ENCODE measurements at regions not wholly inside any gene's neighbourhood (a gene's known extent, or its start where the extent isn't known, plus 50 kb on each side); places are given as distances from the start of the nearest gene placed in this dataset.
"Not testable (repeated sequence)": the region's sequence is repeated elsewhere in the genome, so short reads cannot be mapped to it uniquely, and the experiment has no call there.

GRCh38 chr2:16112251-16112971 lies 172.1 kb downstream of the MYCN start:
- DNase-seq (ENCODE audit: low read depth, low spot score) = no peak

DNA sequence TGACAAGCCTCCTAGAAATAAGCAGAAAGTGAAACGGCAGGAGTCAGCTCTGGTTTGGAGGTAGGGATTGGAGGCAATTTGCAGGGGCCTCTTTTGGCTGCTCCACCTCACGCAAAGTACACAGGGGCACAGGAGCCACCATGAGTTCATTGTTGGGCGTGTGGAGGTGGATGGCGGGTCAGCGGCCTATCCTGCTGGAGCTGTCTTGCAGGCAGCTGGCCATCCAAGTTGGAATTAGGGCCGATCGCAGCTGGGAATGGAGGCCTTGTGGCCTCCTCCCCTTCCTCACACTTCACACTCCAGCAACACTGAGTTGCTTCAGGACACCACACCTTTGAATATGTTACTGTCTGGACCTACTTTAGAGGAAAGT lies 171.5 kb downstream of the MYCN start:
- DNase-seq (ENCODE audit: low read depth, low spot score) = no peak

DNA sequence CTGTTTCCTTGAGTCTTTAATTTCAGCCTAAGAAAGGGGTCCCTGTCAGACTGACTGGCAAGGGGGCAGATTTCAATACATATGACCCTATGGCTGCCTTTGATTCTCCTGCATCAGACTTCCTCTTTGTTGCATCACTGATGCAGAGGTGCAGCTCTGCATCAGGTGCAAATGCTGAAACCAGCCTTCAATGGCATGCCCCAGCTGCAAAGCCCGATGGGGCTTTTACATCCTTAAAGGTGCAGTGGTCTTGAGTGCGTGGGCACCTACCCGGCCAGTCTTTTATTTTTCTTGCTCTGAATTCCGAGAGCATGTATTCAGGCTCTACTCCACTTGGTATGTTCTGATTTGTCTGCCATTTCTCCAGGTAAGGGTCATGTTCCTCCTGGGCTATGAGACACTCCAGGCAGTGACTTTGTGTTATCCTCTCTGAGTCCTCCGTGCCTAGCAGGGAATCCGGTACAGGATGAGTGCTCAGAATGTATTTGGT lies 169.5 kb downstream of the MYCN start:
- DNase-seq (ENCODE audit: low read depth, low spot score) = no peak

GRCh38 chr2:16109368-16109820 lies 169.0 kb downstream of the MYCN start:
- DNase-seq (ENCODE audit: low read depth, low spot score) = no peak

DNA sequence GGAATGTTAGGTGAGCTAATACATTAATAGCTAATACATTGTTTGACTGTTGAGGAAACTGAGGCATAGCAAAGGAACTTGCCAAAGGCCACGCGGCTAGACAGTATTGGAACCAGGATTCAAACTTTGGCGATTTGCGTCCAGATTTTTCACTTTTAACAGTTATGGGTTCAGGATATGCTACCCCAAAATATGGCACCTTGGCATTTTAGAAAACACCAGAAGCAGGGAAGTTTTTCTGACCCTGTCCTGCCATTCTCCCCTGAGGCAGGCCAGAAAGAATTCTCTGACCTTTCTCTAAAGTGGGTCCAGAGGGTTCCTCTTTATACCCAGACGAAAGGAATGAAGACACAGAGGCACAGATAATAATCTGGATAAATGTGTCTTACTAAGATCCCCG lies 166.9 kb downstream of the MYCN start:
- no peak for DNase-seq (ENCODE audit: low read depth, low spot score)

DNA sequence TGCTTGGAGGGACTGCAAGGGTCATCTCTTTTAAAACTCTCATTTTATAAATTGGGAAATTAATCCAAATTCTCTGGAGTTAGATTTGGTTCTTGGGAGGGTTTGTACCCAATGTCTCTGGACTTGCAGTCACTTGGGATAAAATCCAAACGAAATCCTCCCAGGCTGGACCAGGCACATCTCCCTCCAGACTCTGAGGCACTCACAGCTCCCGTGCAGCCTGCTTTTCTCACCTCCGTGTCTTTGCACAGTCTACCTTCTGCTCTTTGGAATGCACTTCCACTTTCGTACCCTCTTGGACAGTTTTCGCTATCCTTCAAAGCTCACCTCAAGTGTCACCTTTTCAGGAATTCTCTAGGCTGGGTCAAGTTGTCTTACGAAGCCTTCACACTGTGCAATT lies 166.3 kb downstream of the MYCN start:
- no peak for DNase-seq (ENCODE audit: low read depth, low spot score)

GRCh38 chr2:16105669-16106281 lies 165.4 kb downstream of the MYCN start:
- DNase-seq (ENCODE audit: low read depth, low spot score) = no peak

DNA sequence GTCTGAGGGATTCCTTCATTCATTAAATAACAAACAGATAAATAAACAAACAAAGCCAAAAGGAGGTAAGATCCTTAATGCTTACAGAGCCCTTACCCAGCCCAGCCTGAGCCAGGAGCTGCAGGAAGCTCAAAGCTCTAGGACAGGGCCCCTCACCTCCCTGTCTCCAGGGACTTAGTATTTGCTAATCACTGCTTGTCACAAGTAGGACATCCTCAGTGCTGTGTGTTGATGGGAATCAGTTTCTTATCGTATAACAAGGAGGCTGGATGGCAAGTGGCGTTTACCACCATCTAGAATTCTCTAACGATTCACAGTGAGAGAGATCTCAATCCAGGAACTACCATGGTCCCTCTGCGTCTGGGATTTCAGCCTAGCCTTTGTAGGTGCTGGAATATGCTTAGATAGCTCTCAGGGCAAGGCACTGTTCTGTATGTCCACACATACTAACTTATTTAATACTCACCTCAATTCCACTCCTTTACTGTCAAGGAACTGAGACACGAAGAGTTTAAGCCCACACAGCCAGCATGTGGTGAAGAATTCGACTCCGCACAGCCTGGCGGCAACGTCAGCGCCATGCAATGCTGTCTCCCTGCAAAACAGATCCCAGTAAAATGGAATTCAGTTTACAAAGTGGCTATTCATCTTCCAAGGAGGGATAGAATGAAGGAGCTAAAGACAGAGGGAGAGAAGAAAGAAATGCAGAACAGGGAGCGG lies 164.8 kb downstream of the MYCN start:
- no peak for DNase-seq (ENCODE audit: low read depth, low spot score)

- no peak for DNase-seq (ENCODE audit: low read depth, low spot score)
Measured at GRCh38 chr2:16104315-16104948, 164.1 kb downstream of the MYCN start.

DNA sequence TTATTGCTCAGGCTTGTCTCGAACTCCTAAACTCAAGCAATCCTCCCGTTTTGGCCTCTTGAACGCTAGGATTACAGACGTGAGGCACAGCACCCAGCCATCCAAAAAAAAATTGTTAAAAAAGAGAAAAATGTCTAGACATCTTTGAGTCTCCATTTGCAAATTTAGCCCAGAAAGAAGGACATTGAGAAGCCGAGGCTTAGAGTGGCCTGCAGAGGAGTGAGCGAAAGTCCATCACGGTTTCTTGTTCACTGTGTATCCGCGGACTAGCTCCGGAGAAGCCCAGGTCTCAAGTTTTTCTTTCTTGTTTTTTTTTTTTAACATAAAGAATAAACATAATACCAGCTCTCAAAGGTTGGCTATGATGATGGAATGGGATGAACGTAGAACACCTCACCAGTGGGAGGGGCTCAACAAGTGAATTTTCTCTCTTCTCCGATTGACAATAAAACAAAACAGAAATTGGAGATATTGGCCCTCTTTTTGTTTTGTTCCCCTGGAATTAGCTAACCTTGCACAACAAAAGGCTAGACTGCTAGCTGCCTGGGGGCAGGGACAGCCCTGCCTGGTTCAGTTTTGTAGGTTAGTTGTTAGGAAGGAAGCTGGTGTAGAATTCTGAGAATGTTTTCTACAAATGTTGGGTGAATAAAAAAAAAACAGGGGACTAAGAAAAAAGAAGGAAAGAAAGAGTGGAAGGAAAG lies 163.4 kb downstream of the MYCN start:
- no peak for DNase-seq (ENCODE audit: low read depth, low spot score)

- no peak for DNase-seq (ENCODE audit: low read depth, low spot score)
Measured at GRCh38 chr2:16102976-16103380, 162.6 kb downstream of the MYCN start.

- no peak for DNase-seq (ENCODE audit: low read depth, low spot score)
Measured at GRCh38 chr2:16102358-16102975, 162.1 kb downstream of the MYCN start.

GRCh38 chr2:16101196-16101595 lies 160.8 kb downstream of the MYCN start:
- no peak for DNase-seq (ENCODE audit: low read depth, low spot score)

GRCh38 chr2:16100006-16100405 lies 159.7 kb downstream of the MYCN start:
- DNase-seq (ENCODE audit: low read depth, low spot score) = no peak

- no peak for DNase-seq (ENCODE audit: low read depth, low spot score)
Measured at GRCh38 chr2:16099326-16099725, 159.0 kb downstream of the MYCN start.

GRCh38 chr2:16096962-16097361 lies 156.6 kb downstream of the MYCN start:
- DNase-seq (ENCODE audit: low read depth, low spot score) = no peak

DNA sequence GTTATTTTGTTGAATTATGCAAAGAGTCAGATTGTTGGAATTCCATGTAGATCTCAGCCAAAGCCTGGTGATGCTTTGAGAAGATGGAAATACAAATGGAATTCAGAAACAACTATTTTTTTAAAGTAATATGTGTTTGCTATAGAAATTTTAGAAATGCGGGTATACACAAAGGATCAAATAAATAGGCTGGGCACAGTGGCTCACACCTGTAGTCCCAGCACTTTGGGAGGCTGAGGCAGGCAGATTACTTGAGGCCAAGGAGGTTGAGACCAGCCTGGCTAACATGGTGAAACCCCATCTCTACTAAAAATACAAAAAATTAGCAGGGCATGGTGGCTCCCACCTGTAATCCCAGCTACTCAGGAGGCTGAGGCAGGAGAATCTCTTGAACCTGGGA lies 155.1 kb downstream of the MYCN start:
- not testable (repeated sequence) for DNase-seq (ENCODE audit: low read depth, low spot score)

- DNase-seq (ENCODE audit: low read depth, low spot score) = no peak
Measured at GRCh38 chr2:16094811-16095210, 154.5 kb downstream of the MYCN start.

DNA sequence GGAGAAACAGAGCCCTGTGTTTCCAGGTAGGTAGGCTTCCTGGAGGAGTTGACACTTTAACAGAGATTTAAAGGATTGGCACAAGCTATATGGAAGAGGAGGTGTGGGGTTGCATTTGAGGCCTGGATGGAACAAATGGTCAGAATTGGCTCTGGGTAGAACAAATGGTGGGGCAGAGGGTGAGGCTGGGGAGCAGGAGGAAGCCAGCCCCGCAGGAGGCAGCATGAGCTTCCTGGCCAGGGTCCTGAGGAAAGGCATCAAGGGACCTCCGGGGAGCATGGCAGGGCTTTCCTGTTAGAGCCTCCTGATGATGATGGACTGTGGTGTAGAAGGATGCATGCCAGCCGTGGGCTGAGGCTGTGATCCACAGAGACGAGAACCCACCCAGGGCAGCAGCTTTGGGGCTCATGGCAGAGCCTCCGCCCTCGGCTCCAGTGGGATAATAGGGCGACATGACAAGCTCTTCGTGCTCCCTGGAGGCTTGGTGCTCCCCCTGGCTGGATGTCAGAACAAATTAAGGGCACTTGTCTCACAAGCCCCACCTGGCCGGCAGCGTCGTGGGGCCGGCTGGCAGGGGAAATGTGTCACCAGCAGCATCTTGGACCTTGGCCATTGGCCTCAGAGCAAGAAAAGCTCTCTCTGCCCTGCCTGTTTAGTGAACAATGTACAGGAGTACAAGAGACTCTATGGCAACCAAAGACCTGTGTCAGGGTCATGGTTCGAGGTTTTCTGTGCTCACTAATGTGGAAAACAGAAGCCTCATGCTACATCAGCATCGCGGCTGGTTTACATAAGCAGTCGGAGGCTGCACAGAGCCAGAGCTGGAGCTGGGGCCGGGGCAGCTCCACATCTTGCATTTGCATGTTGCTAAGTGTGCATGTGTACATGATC lies 153.5 kb downstream of the MYCN start:
- DNase-seq (ENCODE audit: low read depth, low spot score) = no peak
